ENCODE measurements at regions not wholly inside any gene's neighbourhood (a gene's known extent, or its start where the extent isn't known, plus 50 kb on each side); places are given as distances from the start of the nearest gene placed in this dataset.
"Not testable (repeated sequence)": the region's sequence is repeated elsewhere in the genome, so short reads cannot be mapped to it uniquely, and the experiment has no call there.

GRCh38 chr4:128758314-128758922, 51.1 kb upstream of the JADE1 start:
- no peak for ATAC-seq (replicated peaks in 1 of 4)
- no CpG with 5 or more reads among the region's 2 CpGs for WGBS (ENCODE audit: insufficient coverage)
- POLR2A ChIA-PET = no interaction called here

GRCh38 chr4:128757712-128758111, 51.8 kb upstream of the JADE1 start:
- no peaks in the 10 kb centered on the region for H3K9me3 Mint-ChIP-seq
- H3K4me3 Mint-ChIP-seq = no peak overlapping the region
- WGBS (ENCODE audit: insufficient coverage) = no CpG with 5 or more reads among the region's 3 CpGs
- H3K9me3 ChIP-seq = no peaks in the 10 kb centered on the region
- ChIA-PET CTCF (interaction anchor here in 1 of 2 donors (0.6 kb wide), 1 partner anchor 105 kb away, joined by 3 read pairs; no protein-coding TSS in a partner anchor), POLR2A (no interaction called here)
- no peaks in the 10 kb centered on the region for H3K4me1 ChIP-seq (ENCODE audit: control insufficient read depth in 1 of 2, extremely low read depth in 1 of 2, insufficient read depth in 2 of 2, low read length in 2 of 2)
- peaks cover 0 to 7% of the 10 kb centered on the region in 2 experiments for H3K27me3 ChIP-seq (replicated peaks in 1 of 2; ENCODE audit: control insufficient read depth in 2 of 2, extremely low read depth in 1 of 2, insufficient read depth in 2 of 2, low read length in 1 of 2)
- ATAC-seq (replicated peaks in 1 of 4) (no peak), DNase-seq (no peak)
- no peaks in the 10 kb centered on the region for H3K36me3 Mint-ChIP-seq
- no peaks in the 10 kb centered on the region for H3K36me3 ChIP-seq (ENCODE audit: control insufficient read depth in 2 of 2, extremely low read depth in 1 of 2, insufficient read depth in 1 of 2, low read length in 1 of 2)
- H3K27me3 Mint-ChIP-seq = no peaks in the 10 kb centered on the region
- no peaks in the 10 kb centered on the region for H3K4me1 Mint-ChIP-seq
- H3K4me3 ChIP-seq (ENCODE audit: control insufficient read depth in 1 of 2, extremely low read depth in 1 of 2, low read length in 1 of 2) = no peak overlapping the region
- H3K27ac ChIP-seq (ENCODE audit: low read length) = no peak overlapping the region
- H3K27ac Mint-ChIP-seq = no peak overlapping the region

More at GRCh38 chr4:128758314-128758922, 51.1 kb upstream of the JADE1 start:
- H3K36me3 Mint-ChIP-seq = no peaks in the 10 kb centered on the region
- H3K4me1 Mint-ChIP-seq = no peaks in the 10 kb centered on the region
- H3K4me3 Mint-ChIP-seq = no peak overlapping the region
- CTCF ChIA-PET = interaction anchor here in 1 of 2 donors (0.6 kb wide), 1 partner anchor 104 kb away, joined by 3 read pairs; no protein-coding TSS in a partner anchor
- Histone ChIP-seq H3K27ac (ENCODE audit: low read length) (no peak overlapping the region), H3K9me3 (no peaks in the 10 kb centered on the region), H3K4me1 (ENCODE audit: control insufficient read depth in 1 of 2, extremely low read depth in 1 of 2, insufficient read depth in 2 of 2, low read length in 2 of 2) (no peaks in the 10 kb centered on the region), H3K36me3 (ENCODE audit: control insufficient read depth in 2 of 2, extremely low read depth in 1 of 2, insufficient read depth in 1 of 2, low read length in 1 of 2) (no peaks in the 10 kb centered on the region), H3K4me3 (ENCODE audit: control insufficient read depth in 1 of 2, extremely low read depth in 1 of 2, low read length in 1 of 2) (no peak overlapping the region), H3K27me3 (replicated peaks in 1 of 2; ENCODE audit: control insufficient read depth in 2 of 2, extremely low read depth in 1 of 2, insufficient read depth in 2 of 2, low read length in 1 of 2) (peaks cover 0 to 7% of the 10 kb centered on the region in 2 experiments)
- H3K27me3 Mint-ChIP-seq = no peaks in the 10 kb centered on the region
- no peak overlapping the region for H3K27ac Mint-ChIP-seq
- no peak for DNase-seq
- H3K9me3 Mint-ChIP-seq = no peaks in the 10 kb centered on the region

- DNase-seq (no peak), ATAC-seq (replicated peaks in 1 of 4) (no peak)
- H3K9me3 Mint-ChIP-seq = no peaks in the 10 kb centered on the region
- no peak overlapping the region for H3K4me3 Mint-ChIP-seq
- H3K27me3 Mint-ChIP-seq = no peaks in the 10 kb centered on the region
- ChIA-PET CTCF (no interaction called here), POLR2A (interaction anchor here in 1 of 2 donors (0.6 kb wide), 1 partner anchor 472 kb away, joined by 3 read pairs; no protein-coding TSS in a partner anchor)
- Histone ChIP-seq H3K27me3 (replicated peaks in 1 of 2; ENCODE audit: control insufficient read depth in 2 of 2, extremely low read depth in 1 of 2, insufficient read depth in 2 of 2, low read length in 1 of 2) (no peaks in the 10 kb centered on the region), H3K27ac (ENCODE audit: low read length) (no peak overlapping the region), H3K36me3 (ENCODE audit: control insufficient read depth in 2 of 2, extremely low read depth in 1 of 2, insufficient read depth in 1 of 2, low read length in 1 of 2) (no peaks in the 10 kb centered on the region), H3K4me3 (ENCODE audit: control insufficient read depth in 1 of 2, extremely low read depth in 1 of 2, low read length in 1 of 2) (no peak overlapping the region), H3K4me1 (ENCODE audit: control insufficient read depth in 1 of 2, extremely low read depth in 1 of 2, insufficient read depth in 2 of 2, low read length in 2 of 2) (no peaks in the 10 kb centered on the region), H3K9me3 (no peaks in the 10 kb centered on the region)
- no CpG with 5 or more reads among the region's 4 CpGs for WGBS (ENCODE audit: insufficient coverage)
- H3K4me1 Mint-ChIP-seq = no peaks in the 10 kb centered on the region
- H3K36me3 Mint-ChIP-seq = no peaks in the 10 kb centered on the region
- no peak overlapping the region for H3K27ac Mint-ChIP-seq
These were observed 58.1 kb upstream of the JADE1 start for GRCh38 chr4:128751354-128751753.

GRCh38 chr4:128741748-128742147, 67.8 kb upstream of the JADE1 start:
- H3K36me3 ChIP-seq (ENCODE audit: control insufficient read depth in 2 of 2, extremely low read depth in 1 of 2, insufficient read depth in 1 of 2, low read length in 1 of 2); H3K36me3 Mint-ChIP-seq; H3K27ac ChIP-seq (ENCODE audit: low read length); H3K9me3 ChIP-seq; H3K27me3 Mint-ChIP-seq; H3K4me1 ChIP-seq (ENCODE audit: control insufficient read depth in 1 of 2, extremely low read depth in 1 of 2, insufficient read depth in 2 of 2, low read length in 2 of 2); H3K4me3 Mint-ChIP-seq; H3K27ac Mint-ChIP-seq; DNase-seq; H3K4me3 ChIP-seq (ENCODE audit: control insufficient read depth in 1 of 2, extremely low read depth in 1 of 2, low read length in 1 of 2); H3K4me1 Mint-ChIP-seq; POLR2A ChIA-PET; ATAC-seq (replicated peaks in 1 of 4); H3K9me3 Mint-ChIP-seq; H3K27me3 ChIP-seq (replicated peaks in 1 of 2; ENCODE audit: control insufficient read depth in 2 of 2, extremely low read depth in 1 of 2, insufficient read depth in 2 of 2, low read length in 1 of 2); CTCF ChIA-PET: not testable (repeated sequence)
- WGBS (ENCODE audit: insufficient coverage) = 90% methylated on average over 7 of the region's 7 CpGs

GRCh38 chr4:128737098-128737513, 72.4 kb upstream of the JADE1 start:
- no peak overlapping the region for H3K27ac Mint-ChIP-seq
- H3K4me3 Mint-ChIP-seq = no peak overlapping the region
- 92% methylated on average over 8 of the region's 9 CpGs for WGBS (ENCODE audit: insufficient coverage)

GRCh38 chr4:128735714-128736113, 73.8 kb upstream of the JADE1 start:
- H3K4me3 Mint-ChIP-seq = no peak overlapping the region
- no peak overlapping the region for H3K4me3 ChIP-seq (ENCODE audit: control insufficient read depth in 1 of 2, extremely low read depth in 1 of 2, low read length in 1 of 2)
- H3K27ac ChIP-seq (ENCODE audit: low read length) = no peak overlapping the region
- POLR2A ChIA-PET = no interaction called here
- DNase-seq (no peak), ATAC-seq (replicated peaks in 1 of 4) (no peak)
- H3K27ac Mint-ChIP-seq = no peak overlapping the region
- H3K4me1 ChIP-seq (ENCODE audit: control insufficient read depth in 1 of 2, extremely low read depth in 1 of 2, insufficient read depth in 2 of 2, low read length in 2 of 2) = no peaks in the 10 kb centered on the region
- H3K9me3 ChIP-seq = no peaks in the 10 kb centered on the region
- H3K27me3 ChIP-seq (replicated peaks in 1 of 2; ENCODE audit: control insufficient read depth in 2 of 2, extremely low read depth in 1 of 2, insufficient read depth in 2 of 2, low read length in 1 of 2) = no peaks in the 10 kb centered on the region
- H3K36me3 Mint-ChIP-seq = no peaks in the 10 kb centered on the region
- no peaks in the 10 kb centered on the region for H3K9me3 Mint-ChIP-seq
- H3K36me3 ChIP-seq (ENCODE audit: control insufficient read depth in 2 of 2, extremely low read depth in 1 of 2, insufficient read depth in 1 of 2, low read length in 1 of 2) = no peaks in the 10 kb centered on the region
- H3K27me3 Mint-ChIP-seq = no peaks in the 10 kb centered on the region
- WGBS (ENCODE audit: insufficient coverage) = no CpG with 5 or more reads among the region's 2 CpGs
- CTCF ChIA-PET = interaction anchor here in 1 of 2 donors (1.5 kb wide), 1 partner anchor 20 kb away, joined by 4 read pairs; no protein-coding TSS in a partner anchor
- peaks cover 0 to 4% (median 0%) of the 10 kb centered on the region in 3 donors for H3K4me1 Mint-ChIP-seq

More at GRCh38 chr4:128737098-128737513, 72.4 kb upstream of the JADE1 start:
- Histone ChIP-seq H3K27ac (ENCODE audit: low read length) (no peak overlapping the region), H3K27me3 (replicated peaks in 1 of 2; ENCODE audit: control insufficient read depth in 2 of 2, extremely low read depth in 1 of 2, insufficient read depth in 2 of 2, low read length in 1 of 2) (no peaks in the 10 kb centered on the region), H3K4me1 (ENCODE audit: control insufficient read depth in 1 of 2, extremely low read depth in 1 of 2, insufficient read depth in 2 of 2, low read length in 2 of 2) (no peaks in the 10 kb centered on the region), H3K4me3 (ENCODE audit: control insufficient read depth in 1 of 2, extremely low read depth in 1 of 2, low read length in 1 of 2) (no peak overlapping the region), H3K9me3 (no peaks in the 10 kb centered on the region), H3K36me3 (ENCODE audit: control insufficient read depth in 2 of 2, extremely low read depth in 1 of 2, insufficient read depth in 1 of 2, low read length in 1 of 2) (no peaks in the 10 kb centered on the region)
- H3K9me3 Mint-ChIP-seq = no peaks in the 10 kb centered on the region
- DNase-seq (no peak), ATAC-seq (replicated peaks in 1 of 4) (no peak)
- H3K36me3 Mint-ChIP-seq = no peaks in the 10 kb centered on the region
- no peaks in the 10 kb centered on the region for H3K27me3 Mint-ChIP-seq
- ChIA-PET POLR2A (no interaction called here), CTCF (interaction anchor here (1.1 to 1.5 kb wide), 2 partner anchors 11 to 18 kb away, joined by 3 to 4 read pairs; no protein-coding TSS in a partner anchor)
- peaks cover 0 to 4% (median 0%) of the 10 kb centered on the region in 3 donors for H3K4me1 Mint-ChIP-seq

Data from T-cell (primary cell).